PC-9 (cell line): ENCODE measurements at regions not wholly inside any gene's neighbourhood (a gene's known extent, or its start where the extent isn't known, plus 50 kb on each side); places are given as distances from the start of the nearest gene placed in this dataset.

Source experiments
- BruUV-seq: library from RNA; stranded (reverse); fragments of 400-500 nt; replicated peaks from 2 replicates; lab custom pipeline; 2021; lab: Mats Ljungman, UMichigan
- CTCF ChIA-PET: fragments of 300-600 bp; sonication (Branson Sonifier 250); formaldehyde crosslinking; loops from one replicate; lab custom pipeline; 2022; ENCODE audit warnings: antibody characterized with exemption; lab: Charles Lee
- POLR2A ChIA-PET: fragments of 300-600 bp; sonication (Branson Sonifier 250); formaldehyde crosslinking; loops from one replicate; lab custom pipeline; 2022; ENCODE audit warnings: antibody characterized with exemption; ENCODE audit not compliant: unreplicated experiment; lab: Charles Lee
- DNase-seq, 2 experiments: peaks; one replicate each; pipeline versions ENCODE4 v3.0.0 to v3.0.0-alpha.2; 2015 to 2022; ENCODE audit warnings: mixed read lengths in 1 of 2
- H2AFZ ChIP-seq: fragments of 200-600 bp; sonication (generic); 2 replicates; pipeline ENCODE4 v1.8.1; 2017; ENCODE audit warnings: antibody characterized with exemption
- H3F3A ChIP-seq: fragments of 200-600 bp; sonication (generic); 2 replicates; pipeline ENCODE4 v1.8.1; 2017; ENCODE audit warnings: antibody characterized with exemption, mild to moderate bottlenecking, low read depth; ENCODE audit not compliant: insufficient read depth
- H3K27ac ChIP-seq: fragments of 200-600 bp; sonication (generic); 2 replicates; pipeline ENCODE4 v1.6.1; 2016; ENCODE audit warnings: mixed run types
- H3K27me3 ChIP-seq: fragments of 200-600 bp; sonication (generic); 2 replicates; pipeline ENCODE4 v1.6.1; 2016; ENCODE audit warnings: low read depth, mixed run types; ENCODE audit not compliant: insufficient read depth
- H3K36me3 ChIP-seq: fragments of 200-600 bp; sonication (generic); 2 replicates; pipeline ENCODE4 v1.6.1; 2016; ENCODE audit warnings: low read depth, mixed run types
- H3K4me1 ChIP-seq: fragments of 200-600 bp; sonication (generic); replicated peaks from 2 replicates; pipeline ENCODE4 v1.6.1; 2016; ENCODE audit warnings: mixed run types; ENCODE audit not compliant: insufficient read depth
- H3K4me2 ChIP-seq: fragments of 200-600 bp; sonication (generic); 2 replicates; pipeline ENCODE4 v1.6.1; 2017; ENCODE audit warnings: mixed run types
- H3K4me3 ChIP-seq: fragments of 200-600 bp; sonication (generic); 2 replicates; pipeline ENCODE4 v1.6.1; 2016; ENCODE audit warnings: mixed run types
- H3K79me2 ChIP-seq: fragments of 200-600 bp; sonication (generic); 2 replicates; pipeline ENCODE4 v1.6.1; 2017; ENCODE audit warnings: low read depth, mixed run types
- H3K9me2 ChIP-seq: fragments of 200-600 bp; sonication (generic); 2 replicates; pipeline ENCODE4 v1.8.1; 2017; ENCODE audit warnings: mild to moderate bottlenecking; ENCODE audit not compliant: insufficient read depth
- H3K9me3 ChIP-seq: fragments of 200-600 bp; sonication (generic); 2 replicates; pipeline ENCODE4 v1.8.1; 2016; ENCODE audit warnings: low read depth; ENCODE audit not compliant: insufficient read depth
- H4K20me1 ChIP-seq: fragments of 200-600 bp; sonication (generic); 2 replicates; pipeline ENCODE4 v1.8.1; 2017; ENCODE audit not compliant: insufficient read depth
- EZH2 ChIP-seq: fragments of 200-600 bp; sonication (generic); IDR thresholded peaks from 2 replicates; pipeline ENCODE4 v1.8.0; 2017; ENCODE audit warnings: antibody characterized with exemption, low read depth
- intact Hi-C: fragments of 100-400 bp; cut with micrococcal nuclease; formaldehyde crosslinking; loops from one replicate; pipeline ENCODE4 v1.10.0; 2022; ENCODE audit not compliant: unreplicated experiment
- TF ChIP-seq, protein P1 (sequence below): fragments of 200-600 bp; sonication (generic); conservative IDR thresholded peaks from 2 replicates; pipeline ENCODE4 v1.6.1; 2017; ENCODE audit warnings: mixed run types, antibody characterized with exemption, mild to moderate bottlenecking, moderate library complexity

DNA sequence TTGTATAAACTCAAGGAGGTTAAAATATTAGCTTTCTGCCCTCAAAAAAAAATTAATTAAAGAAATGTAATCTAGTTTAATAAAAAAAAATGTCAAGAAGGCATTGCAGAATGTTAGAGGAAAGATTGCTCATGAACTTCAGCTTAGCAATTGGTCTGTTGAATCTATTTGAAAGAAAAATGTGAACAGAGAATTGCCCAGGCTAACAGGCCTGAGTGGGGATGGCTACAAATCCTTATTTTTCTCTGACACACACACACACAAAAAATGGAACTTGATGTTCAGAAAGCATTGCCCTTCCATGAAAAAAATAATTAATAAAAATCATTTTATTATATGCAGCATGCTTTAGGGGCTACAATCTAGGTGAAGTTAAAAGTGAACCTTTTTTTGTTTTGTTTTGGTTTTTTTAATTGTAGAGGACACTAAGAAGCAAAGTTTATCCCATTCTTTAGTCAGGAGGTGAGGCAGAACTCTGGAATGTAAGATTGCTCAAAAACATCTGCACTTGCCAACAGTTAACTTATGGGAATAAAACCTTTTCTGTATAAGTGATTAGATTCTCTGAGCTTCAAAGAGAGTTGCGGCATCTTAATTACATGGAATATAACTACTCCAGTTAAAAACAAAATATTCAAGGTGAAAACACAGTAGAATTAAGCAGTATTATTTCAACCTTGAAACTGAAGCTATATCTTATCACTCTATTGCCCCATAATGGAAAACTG, 658.5 kb upstream of the ADGRL2 start:
- no peak overlapping the region for H3K4me3 ChIP-seq
- 0 out of 2 replicates have a peak, but pooled peaks cover 2% of the 10 kb centered on the region for H3K4me1 ChIP-seq
- no peaks in the 10 kb centered on the region for H3K27me3 ChIP-seq
- H3K27ac ChIP-seq: no peak overlapping the region
- no peaks in the 10 kb centered on the region for H3K9me3 ChIP-seq
- TF ChIP-seq, protein P1, sequence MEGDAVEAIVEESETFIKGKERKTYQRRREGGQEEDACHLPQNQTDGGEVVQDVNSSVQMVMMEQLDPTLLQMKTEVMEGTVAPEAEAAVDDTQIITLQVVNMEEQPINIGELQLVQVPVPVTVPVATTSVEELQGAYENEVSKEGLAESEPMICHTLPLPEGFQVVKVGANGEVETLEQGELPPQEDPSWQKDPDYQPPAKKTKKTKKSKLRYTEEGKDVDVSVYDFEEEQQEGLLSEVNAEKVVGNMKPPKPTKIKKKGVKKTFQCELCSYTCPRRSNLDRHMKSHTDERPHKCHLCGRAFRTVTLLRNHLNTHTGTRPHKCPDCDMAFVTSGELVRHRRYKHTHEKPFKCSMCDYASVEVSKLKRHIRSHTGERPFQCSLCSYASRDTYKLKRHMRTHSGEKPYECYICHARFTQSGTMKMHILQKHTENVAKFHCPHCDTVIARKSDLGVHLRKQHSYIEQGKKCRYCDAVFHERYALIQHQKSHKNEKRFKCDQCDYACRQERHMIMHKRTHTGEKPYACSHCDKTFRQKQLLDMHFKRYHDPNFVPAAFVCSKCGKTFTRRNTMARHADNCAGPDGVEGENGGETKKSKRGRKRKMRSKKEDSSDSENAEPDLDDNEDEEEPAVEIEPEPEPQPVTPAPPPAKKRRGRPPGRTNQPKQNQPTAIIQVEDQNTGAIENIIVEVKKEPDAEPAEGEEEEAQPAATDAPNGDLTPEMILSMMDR: no peak
- TF ChIP-seq EZH2: no peak
- BruUV-seq: no TSS peak
- no peak for DNase-seq
- ChIA-PET CTCF (no interaction called here), POLR2A (interaction anchor here (0.7 kb wide), 1 partner anchor 119 kb away, joined by 3 read pairs; no protein-coding TSS in a partner anchor)
- no peaks in the 10 kb centered on the region; the same call in 1 of the 2 replicates for H4K20me1 ChIP-seq
- H3F3A ChIP-seq: no peaks in the 10 kb centered on the region
- H3K4me2 ChIP-seq: no peak overlapping the region
- no peaks in the 10 kb centered on the region for H3K79me2 ChIP-seq
- intact Hi-C loops: no loop called here
- 0 out of 2 replicates have a peak, but pooled peaks cover 4% of the 10 kb centered on the region for H3K9me2 ChIP-seq
- no peaks in the 10 kb centered on the region for H3K36me3 ChIP-seq
- H2AFZ ChIP-seq: no peak overlapping the region

DNA sequence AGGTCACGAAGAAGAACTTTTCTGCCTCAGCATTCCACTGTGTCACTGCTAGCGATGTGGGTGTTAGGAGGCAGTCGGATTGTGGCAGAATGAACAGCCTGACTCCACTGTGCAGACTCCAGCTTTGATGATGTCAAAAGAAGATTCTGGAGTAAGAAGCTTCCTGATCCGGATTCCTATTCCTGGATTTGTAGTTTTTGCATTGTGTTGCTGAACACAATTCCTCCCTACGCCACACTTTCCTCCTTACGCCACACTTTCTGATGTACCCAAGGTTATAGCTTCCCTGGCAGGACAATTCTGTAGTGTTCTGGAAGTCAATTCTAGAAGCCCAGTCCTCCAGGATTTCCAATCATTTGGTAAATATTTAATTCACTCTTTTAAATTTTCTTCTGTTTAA, 665.2 kb upstream of the ADGRL2 start:
- H4K20me1 ChIP-seq: no peaks in the 10 kb centered on the region
- no peak overlapping the region for H3K4me3 ChIP-seq
- H3K4me1 ChIP-seq: no peaks in the 10 kb centered on the region
- H2AFZ ChIP-seq: 0 out of 2 replicates have a peak overlapping the region, but pooled peaks have one; percentile 30
- H3K9me3 ChIP-seq: no peaks in the 10 kb centered on the region
- intact Hi-C loops: no loop called here
- ChIA-PET CTCF (no interaction called here), POLR2A (no interaction called here)
- H3K36me3 ChIP-seq: no peaks in the 10 kb centered on the region
- no TSS peak for BruUV-seq
- H3F3A ChIP-seq: no peaks in the 10 kb centered on the region
- DNase-seq: no peak
- no peak overlapping the region for H3K4me2 ChIP-seq
- H3K27ac ChIP-seq: no peak overlapping the region
- H3K79me2 ChIP-seq: no peaks in the 10 kb centered on the region
- H3K9me2 ChIP-seq: no peaks in the 10 kb centered on the region; the same call in 1 of the 2 replicates
- no peak for TF ChIP-seq EZH2
- TF ChIP-seq, protein P1: no peak
- H3K27me3 ChIP-seq: no peaks in the 10 kb centered on the region

DNA sequence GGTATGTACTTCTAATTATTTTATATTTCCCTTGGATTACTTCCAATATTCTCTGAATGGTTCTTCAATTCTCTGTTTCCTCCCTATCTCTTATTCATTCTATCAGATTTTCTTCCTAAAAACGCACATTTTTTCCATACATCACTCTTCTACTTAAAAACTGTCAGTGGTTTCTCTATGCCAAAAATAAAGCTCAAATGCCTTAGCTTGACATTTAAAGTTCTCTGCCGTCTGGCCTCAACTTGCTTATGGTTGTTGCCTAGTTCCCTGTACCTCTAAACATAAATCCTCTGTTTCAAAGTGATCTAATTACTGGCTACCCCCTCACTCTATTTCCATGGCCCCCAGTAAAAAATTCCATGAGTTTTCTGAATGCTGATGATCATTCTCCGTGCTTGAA, 671.0 kb upstream of the ADGRL2 start:
- Histone ChIP-seq H3K4me1 (no peaks in the 10 kb centered on the region), H3K27me3 (no peaks in the 10 kb centered on the region), H2AFZ (no peak overlapping the region), H3K4me3 (no peak overlapping the region), H3K9me3 (no peaks in the 10 kb centered on the region), H3K79me2 (no peaks in the 10 kb centered on the region), H3K36me3 (no peaks in the 10 kb centered on the region), H4K20me1 (no peaks in the 10 kb centered on the region), H3K27ac (no peak overlapping the region), H3K9me2 (no peaks in the 10 kb centered on the region), H3F3A (no peaks in the 10 kb centered on the region), H3K4me2 (no peak overlapping the region)
- BruUV-seq: no TSS peak
- DNase-seq: no peak
- CTCF ChIA-PET: no interaction called here
- intact Hi-C loops: no loop called here
- POLR2A ChIA-PET: no interaction called here
- no peak for TF ChIP-seq EZH2
- TF ChIP-seq, protein P1: no peak
